HepG2 (cell line): ENCODE measurements at regions not wholly inside any gene's neighbourhood (a gene's known extent, or its start where the extent isn't known, plus 50 kb on each side); places are given as distances from the start of the nearest gene placed in this dataset.

Experiments used
- ATAC-seq: fragments of 200-7000 bp; cut with Tn5 transposase; 3 replicates; pipeline ENCODE4 v1.9.1; 2020; ENCODE audit warnings: mild to moderate bottlenecking, moderate library complexity
- BruUV-seq: library from RNA; stranded (reverse); fragments of 400-500 nt; replicated peaks from 2 replicates; lab custom pipeline; 2021; lab: Mats Ljungman, UMichigan
- CTCF ChIA-PET: fragments of 300-600 bp; formaldehyde crosslinking; extraction: SDS; loops from one replicate; lab custom pipeline; 2021; ENCODE audit warnings: low total read pairs, inconsistent platforms, low intra/inter-chr PET ratio; lab: Yijun Ruan, JAX
- POLR2A ChIA-PET: fragments of 350-600 bp; sonication (Branson Sonifier 250); formaldehyde crosslinking; loops from one replicate; lab custom pipeline; 2020; ENCODE audit warnings: antibody characterized with exemption, inconsistent platforms; lab: Yijun Ruan, JAX
- DNase-seq: peaks from one replicate; pipeline ENCODE4 v3.0.0-alpha.2; 2015; ENCODE audit warnings: low spot score
- FAIRE-seq: peaks from 3 replicates; lab custom pipeline; 2011; peaks lifted over from hg19 to GRCh38; lab: Jason Lieb, UNC
- H2AFZ ChIP-seq: one replicate; pipeline ENCODE4 v1.6.1; 2011; ENCODE audit warnings: low read length, inconsistent platforms
- H3K27ac ChIP-seq: fragments of 300-600 bp; 3 replicates; pipeline ENCODE4 v1.8.0; 2011; ENCODE audit warnings: mixed run types, mild to moderate bottlenecking, mixed read lengths, low read length, inconsistent platforms; ENCODE audit not compliant: insufficient read depth; ENCODE audit errors: extremely low read length
- H3K27me3 ChIP-seq, 2 experiments: fragments of 200-600 bp in 1 of 2; 2 replicates in 1 of 2; 3 replicates in 1 of 2; pipeline versions ENCODE4 v1.6.0 to v1.8.0; 2011; ENCODE audit warnings: low read length in 2 of 2, mild to moderate bottlenecking in 2 of 2, moderate library complexity in 2 of 2, inconsistent platforms in 1 of 2; ENCODE audit not compliant: insufficient read depth in 2 of 2, control insufficient read depth in 1 of 2
- H3K36me3 ChIP-seq, 2 experiments: fragments of 200-600 bp in 1 of 2; replicated peaks in 1 of 2; 2 replicates in 1 of 2; 3 replicates in 1 of 2; pipeline versions ENCODE4 v1.5.1 to v1.8.0; 2011; ENCODE audit warnings: low read length in 2 of 2, inconsistent platforms in 1 of 2; ENCODE audit not compliant: insufficient read depth in 2 of 2, control insufficient read depth in 1 of 2
- H3K4me1 ChIP-seq: 2 replicates; pipeline ENCODE4 v1.5.1; 2012; ENCODE audit warnings: low read length, inconsistent platforms; ENCODE audit not compliant: insufficient read depth
- H3K4me2 ChIP-seq: 2 replicates; pipeline ENCODE4 v1.6.0; 2011; ENCODE audit warnings: low read depth, low read length, inconsistent platforms
- H3K4me3 ChIP-seq, 3 experiments: fragments of 200-600 bp in 1 of 3; sonication (generic), shearing (Covaris generic) in 1 of 3; replicated peaks in 1 of 3; 2 replicates each; pipeline ENCODE4 v1.5.1; 2011 to 2016; ENCODE audit warnings: low read length in 3 of 3, inconsistent platforms in 2 of 3, low read depth in 2 of 3, mild to moderate bottlenecking in 2 of 3, control low read depth in 1 of 3, mixed read lengths in 1 of 3; ENCODE audit not compliant: insufficient read depth in 1 of 3
- H3K79me2 ChIP-seq: one replicate; pipeline ENCODE4 v1.6.1; 2011; ENCODE audit warnings: low read length, inconsistent platforms; ENCODE audit not compliant: insufficient read depth
- H3K9ac ChIP-seq: 2 replicates; pipeline ENCODE4 v1.6.0; 2011; ENCODE audit warnings: mild to moderate bottlenecking, low read depth, low read length, inconsistent platforms; ENCODE audit not compliant: insufficient read depth
- H3K9me3 ChIP-seq: 2 replicates; pipeline ENCODE4 v1.5.1; 2012; ENCODE audit warnings: mild to moderate bottlenecking, low read length
- H4K20me1 ChIP-seq: 2 replicates; pipeline ENCODE4 v1.6.0; 2011; ENCODE audit warnings: inconsistent platforms, mild to moderate bottlenecking, low read length, moderate library complexity; ENCODE audit not compliant: insufficient read depth
- GATA4 ChIP-seq: sonication (generic); IDR thresholded peaks from 2 replicates; pipeline ENCODE4 v1.6.1; 2016; ENCODE audit warnings: antibody characterized with exemption, low read depth, borderline replicate concordance
- GTF3A ChIP-seq: sonication (generic); formaldehyde crosslinking; conservative IDR thresholded peaks from 2 replicates; pipeline ENCODE4 v1.4.0; 2020; ENCODE audit warnings: mild to moderate bottlenecking, missing genetic modification reagents
- IKZF1 ChIP-seq: fragments of 450-650 bp; IDR thresholded peaks from 2 replicates; pipeline ENCODE4 v1.7.1; 2016
- POGK ChIP-seq: sonication (generic); formaldehyde crosslinking; conservative IDR thresholded peaks from 2 replicates; pipeline ENCODE4 v1.8.0; 2022; ENCODE audit warnings: mild to moderate bottlenecking, moderate library complexity, missing genetic modification reagents
- RERE ChIP-seq: IDR thresholded peaks from 2 replicates; pipeline ENCODE4 v1.6.1; 2016; ENCODE audit warnings: low read depth, missing genetic modification reagents, missing compliant biosample characterization
- REST ChIP-seq, 2 experiments: IDR thresholded peaks; 2 replicates each; pipeline ENCODE4 v1.6.1; 2011 to 2012; ENCODE audit warnings: low read length in 2 of 2, borderline replicate concordance in 1 of 2, low read depth in 1 of 2, mild to moderate bottlenecking in 1 of 2, moderate library complexity in 1 of 2
- ZNF10 ChIP-seq: sonication (generic); formaldehyde crosslinking; IDR thresholded peaks from 2 replicates; pipeline ENCODE4 v1.4.0; 2020; ENCODE audit warnings: mild to moderate bottlenecking, low read depth, missing genetic modification reagents, borderline replicate concordance
- ZNF263 ChIP-seq: sonication (generic); formaldehyde crosslinking; IDR thresholded peaks from 2 replicates; pipeline ENCODE4 v1.4.0; 2020; ENCODE audit warnings: missing genetic modification reagents
- ZNF282 ChIP-seq: fragments of 450-650 bp; IDR thresholded peaks from 2 replicates; pipeline ENCODE4 v1.6.1; 2018; ENCODE audit not compliant: partially characterized antibody
- ZNF451 ChIP-seq: sonication (generic); formaldehyde crosslinking; IDR thresholded peaks from 2 replicates; pipeline ENCODE4 v1.5.0; 2020; ENCODE audit warnings: mild to moderate bottlenecking, missing genetic modification reagents
- ZNF558 ChIP-seq: sonication (generic); formaldehyde crosslinking; IDR thresholded peaks from 2 replicates; pipeline ENCODE4 v1.9.0; 2022; ENCODE audit warnings: mild to moderate bottlenecking, missing genetic modification reagents, borderline replicate concordance
- ZNF800 ChIP-seq: sonication (generic); formaldehyde crosslinking; IDR thresholded peaks from 2 replicates; pipeline ENCODE4 v1.4.0; 2020; ENCODE audit warnings: missing genetic modification reagents
- ZNF83 ChIP-seq: sonication (generic); formaldehyde crosslinking; IDR thresholded peaks from 2 replicates; pipeline ENCODE4 v1.4.0; 2020; ENCODE audit warnings: missing genetic modification reagents, mild to moderate bottlenecking, borderline replicate concordance
- WGBS: methylation state at CpG from one replicate; pipeline ENCODE4 v1.1.6; 2017; ENCODE audit warnings: low lambda C conversion rate; 5-methylcytosine and 5-hydroxymethylcytosine counted together
- in situ Hi-C: cut with HindIII; loops from 2 replicates; pipeline ENCODE4 v1.10.0; 2017; ENCODE audit warnings: low pct_unique_long_range_greater_than_20kb; ENCODE audit not compliant: extremely low pct_ligation_motif_present
- intact Hi-C: fragments of 100-400 bp; cut with micrococcal nuclease; formaldehyde crosslinking; loops from one replicate; pipeline ENCODE4 v1.10.0; 2022; ENCODE audit not compliant: unreplicated experiment

GRCh38 chr4:156128616-156129015 is 174.9 kb upstream of the CTSO start:
- no peak overlapping the region for H3K27ac ChIP-seq
- no peak for FAIRE-seq
- no peaks in the 10 kb centered on the region for H3K36me3 ChIP-seq
- ATAC-seq, result no peak
- H3K4me2 ChIP-seq, result no peak overlapping the region
- ChIA-PET POLR2A (no interaction called here), CTCF (no interaction called here)
- H3K79me2 ChIP-seq, result no peaks in the 10 kb centered on the region
- H3K9me3 ChIP-seq, result peaks cover 21% of the 10 kb centered on the region
- BruUV-seq, result no TSS peak
- H3K27me3 ChIP-seq, result no peaks in the 10 kb centered on the region
- no peaks in the 10 kb centered on the region for H3K4me1 ChIP-seq
- DNase-seq, result no peak
- H2AFZ ChIP-seq, result no peak overlapping the region
- no peaks in the 10 kb centered on the region for H4K20me1 ChIP-seq
- WGBS, result 3% methylated on average over 1 of the region's 1 CpG
- H3K9ac ChIP-seq, result no peak overlapping the region
- no peak overlapping the region for H3K4me3 ChIP-seq
- in situ Hi-C loops, result no loop called here
- intact Hi-C loops, result no loop called here
- TF ChIP-seq ZNF10 (CRISPR knock-in tag) (no peak), POGK (no peak), GATA4 (no peak), RERE (CRISPR knock-in tag) (no peak), ZNF83 (CRISPR knock-in tag) (no peak), REST (IDR thresholded peaks at IDR 0.05; ENCODE audit: borderline replicate concordance in 1 of 2, low read depth in 1 of 2, low read length in 2 of 2) (no peak), ZNF282 (no peak), GTF3A (CRISPR knock-in tag) (no peak), ZNF451 (CRISPR knock-in tag) (no peak), ZNF558 (CRISPR knock-in tag) (no peak), IKZF1 (no peak), ZNF800 (CRISPR knock-in tag) (no peak), ZNF263 (CRISPR knock-in tag) (no peak)
